Omental fat pad (tissue), 3 donors: ENCODE measurements at regions not wholly inside any gene's neighbourhood (a gene's known extent, or its start where the extent isn't known, plus 50 kb on each side); places are given as distances from the start of the nearest gene placed in this dataset.
"Not testable (repeated sequence)": the region's sequence is repeated elsewhere in the genome, so short reads cannot be mapped to it uniquely, and the experiment has no call there.

ENCODE experiments used
- ATAC-seq: fragments of 150-250 bp; one replicate; pipeline ENCODE4 v1.9.1; 2016; ENCODE audit warnings: mild to moderate bottlenecking, moderate library complexity; ENCODE audit not compliant: low FRiP score
- DNase-seq: peaks from one replicate; pipeline ENCODE4 v3.0.0-alpha.2; 2019; ENCODE audit warnings: low spot score
- TF ChIP-seq, protein P1 (sequence below), 3 donors: fragments of 450-650 bp; IDR thresholded peaks; one replicate each; pipeline ENCODE4 v1.5.1; 2016 to 2017; ENCODE audit warnings: antibody characterized with exemption in 3 of 3, mild to moderate bottlenecking in 3 of 3, moderate library complexity in 2 of 3

DNA sequence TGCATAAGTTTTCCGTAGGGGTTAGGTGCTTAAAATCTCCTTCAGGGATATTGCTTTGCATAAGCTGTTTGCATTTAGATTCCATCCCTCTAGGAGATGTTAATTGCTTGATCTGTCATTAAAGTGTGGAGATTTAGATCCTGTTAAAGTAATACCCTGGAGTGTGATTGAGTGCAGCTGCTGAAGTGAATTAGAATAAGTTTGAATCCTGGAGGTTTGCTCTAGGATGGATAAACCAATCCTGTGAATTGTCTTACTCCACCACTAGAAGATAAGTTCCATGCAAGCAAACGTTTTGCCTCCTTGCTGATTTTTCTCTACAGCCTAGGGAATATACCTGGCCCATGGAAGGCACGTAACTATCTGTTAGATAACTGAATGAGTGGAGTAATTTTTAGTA, 1487.2 kb upstream of the PRR20A start:
- ATAC-seq: no peak
- DNase-seq: no peak
- TF ChIP-seq, protein P1, sequence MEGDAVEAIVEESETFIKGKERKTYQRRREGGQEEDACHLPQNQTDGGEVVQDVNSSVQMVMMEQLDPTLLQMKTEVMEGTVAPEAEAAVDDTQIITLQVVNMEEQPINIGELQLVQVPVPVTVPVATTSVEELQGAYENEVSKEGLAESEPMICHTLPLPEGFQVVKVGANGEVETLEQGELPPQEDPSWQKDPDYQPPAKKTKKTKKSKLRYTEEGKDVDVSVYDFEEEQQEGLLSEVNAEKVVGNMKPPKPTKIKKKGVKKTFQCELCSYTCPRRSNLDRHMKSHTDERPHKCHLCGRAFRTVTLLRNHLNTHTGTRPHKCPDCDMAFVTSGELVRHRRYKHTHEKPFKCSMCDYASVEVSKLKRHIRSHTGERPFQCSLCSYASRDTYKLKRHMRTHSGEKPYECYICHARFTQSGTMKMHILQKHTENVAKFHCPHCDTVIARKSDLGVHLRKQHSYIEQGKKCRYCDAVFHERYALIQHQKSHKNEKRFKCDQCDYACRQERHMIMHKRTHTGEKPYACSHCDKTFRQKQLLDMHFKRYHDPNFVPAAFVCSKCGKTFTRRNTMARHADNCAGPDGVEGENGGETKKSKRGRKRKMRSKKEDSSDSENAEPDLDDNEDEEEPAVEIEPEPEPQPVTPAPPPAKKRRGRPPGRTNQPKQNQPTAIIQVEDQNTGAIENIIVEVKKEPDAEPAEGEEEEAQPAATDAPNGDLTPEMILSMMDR (IDR thresholded peaks at IDR 0.05): no peak

DNA sequence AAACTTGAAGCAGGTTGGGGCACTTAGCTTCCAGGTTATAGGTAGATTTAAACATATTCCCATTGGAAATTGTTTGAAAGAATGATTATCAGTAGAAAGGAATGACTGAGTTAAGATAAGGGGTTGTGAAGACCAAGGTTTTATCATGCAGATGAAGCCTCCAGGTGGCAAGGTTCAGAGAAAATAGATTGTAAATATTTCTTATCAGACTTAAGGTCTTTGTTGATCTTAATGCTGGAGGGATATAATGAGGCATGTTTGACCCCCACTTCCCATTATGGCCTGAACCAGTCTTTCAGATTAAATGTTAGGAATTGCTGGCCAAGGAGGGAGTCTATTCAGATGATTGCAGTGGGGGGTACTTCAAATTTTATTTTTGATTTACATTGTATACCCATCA, 1486.5 kb upstream of the PRR20A start:
- TF ChIP-seq, protein P1 (IDR thresholded peaks at IDR 0.05): no peak
- no peak for DNase-seq
- ATAC-seq: no peak

GRCh38 chr13:55660264-55660663, 1480.5 kb upstream of the PRR20A start:
- DNase-seq, ATAC-seq: not testable (repeated sequence)

DNA sequence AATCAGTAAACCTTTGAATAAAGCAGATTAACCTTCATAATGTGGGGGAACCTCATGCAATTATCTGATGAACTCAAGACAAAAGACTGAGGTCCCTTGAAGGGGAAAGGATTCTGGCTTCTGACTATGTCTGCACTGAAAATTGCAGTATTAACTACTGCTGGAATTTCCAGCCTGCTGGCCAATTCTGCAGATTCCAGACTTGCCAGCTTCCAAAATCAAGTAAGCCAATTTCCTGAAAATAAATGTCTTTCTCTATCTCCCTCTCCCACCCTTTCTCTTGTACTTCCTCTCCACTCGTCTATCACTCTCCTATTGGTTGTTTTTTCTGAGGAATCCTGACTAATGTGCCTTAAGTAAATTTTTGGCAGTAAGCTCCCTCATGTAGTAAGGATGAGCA, 1479.9 kb upstream of the PRR20A start:
- TF ChIP-seq, protein P1 (IDR thresholded peaks at IDR 0.05): no peak
- DNase-seq: no peak
- ATAC-seq: no peak

- ATAC-seq (no peak), DNase-seq (no peak)
- TF ChIP-seq, protein P1 (IDR thresholded peaks at IDR 0.05): no peak
Observed at GRCh38 chr13:55661505-55661904, 1479.2 kb upstream of the PRR20A start.

DNA sequence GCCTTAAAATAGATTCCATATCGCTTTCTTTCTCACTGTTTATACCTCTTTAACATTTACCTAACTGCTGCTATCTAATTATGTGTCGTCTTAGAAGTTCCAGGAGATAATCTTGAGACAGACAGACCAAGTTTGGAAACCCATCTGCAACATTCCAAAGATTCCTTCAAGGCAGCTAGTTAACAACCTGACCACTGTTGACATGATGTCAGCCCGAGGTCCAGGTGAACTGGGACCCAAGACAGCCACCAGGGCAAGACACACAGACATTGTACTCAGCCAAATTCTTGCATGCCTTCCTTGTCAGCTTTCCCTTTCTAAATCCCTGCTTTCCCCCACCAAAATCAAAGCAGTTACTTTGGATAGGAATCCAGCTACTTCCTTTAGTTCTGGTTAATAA, 1476.5 kb upstream of the PRR20A start:
- DNase-seq (no peak), ATAC-seq (no peak)
- TF ChIP-seq, protein P1 (IDR thresholded peaks at IDR 0.05): no peak

GRCh38 chr13:55669051-55669450, 1471.7 kb upstream of the PRR20A start:
- ATAC-seq: no peak
- TF ChIP-seq, protein P1 (IDR thresholded peaks at IDR 0.05): no peak
- no peak for DNase-seq

- TF ChIP-seq, protein P1 (IDR thresholded peaks at IDR 0.05): no peak
- no peak for ATAC-seq
- DNase-seq: no peak
Observed at GRCh38 chr13:55673910-55674309, 1466.8 kb upstream of the PRR20A start.
